RWPE2 (cell line): ENCODE measurements at regions not wholly inside any gene's neighbourhood (a gene's known extent, or its start where the extent isn't known, plus 50 kb on each side); places are given as distances from the start of the nearest gene placed in this dataset.

Source experiments
- ATAC-seq: fragments of 200-7000 bp; cut with Tn5 transposase; 3 replicates; pipeline ENCODE4 v1.9.1; 2021; ENCODE audit warnings: low read depth
- DNase-seq: peaks from one replicate; pipeline ENCODE4 v3.0.0-alpha.2; 2020; ENCODE audit warnings: low spot score
- H3K27ac ChIP-seq: fragments of 450-650 bp; 2 replicates; pipeline ENCODE4 v1.5.1; 2017; ENCODE audit warnings: mild to moderate bottlenecking; ENCODE audit not compliant: poor library complexity, severe bottlenecking
- H3K27me3 ChIP-seq: fragments of 250-450 bp; sonication (Bioruptor Pico); 2 replicates; pipeline ENCODE4 v1.5.1; 2021; ENCODE audit warnings: mild to moderate bottlenecking, moderate library complexity; ENCODE audit not compliant: insufficient read depth, poor library complexity, severe bottlenecking
- H3K36me3 ChIP-seq: fragments of 250-450 bp; sonication (Bioruptor Pico); 2 replicates; pipeline ENCODE4 v1.5.1; 2020; ENCODE audit warnings: low read depth, mild to moderate bottlenecking, moderate library complexity
- H3K4me1 ChIP-seq: fragments of 250-450 bp; sonication (Bioruptor Pico); 2 replicates; pipeline ENCODE4 v1.5.1; 2021; ENCODE audit warnings: mild to moderate bottlenecking, moderate library complexity; ENCODE audit not compliant: insufficient read depth, poor library complexity, severe bottlenecking
- H3K4me3 ChIP-seq: fragments of 250-450 bp; sonication (Bioruptor Pico); 2 replicates; pipeline ENCODE4 v1.5.1; 2021; ENCODE audit warnings: mild to moderate bottlenecking, moderate library complexity; ENCODE audit not compliant: severe bottlenecking
- H3K9me3 ChIP-seq: fragments of 250-450 bp; sonication (Bioruptor Pico); 2 replicates; pipeline ENCODE4 v1.5.1; 2021; ENCODE audit warnings: mild to moderate bottlenecking, moderate library complexity; ENCODE audit not compliant: severe bottlenecking
- TF ChIP-seq, protein P1 (sequence below): fragments of 450-650 bp; IDR thresholded peaks from one replicate; pipeline ENCODE4 v1.5.1; 2017; ENCODE audit warnings: mild to moderate bottlenecking, moderate library complexity; ENCODE audit not compliant: poor library complexity, severe bottlenecking

DNA sequence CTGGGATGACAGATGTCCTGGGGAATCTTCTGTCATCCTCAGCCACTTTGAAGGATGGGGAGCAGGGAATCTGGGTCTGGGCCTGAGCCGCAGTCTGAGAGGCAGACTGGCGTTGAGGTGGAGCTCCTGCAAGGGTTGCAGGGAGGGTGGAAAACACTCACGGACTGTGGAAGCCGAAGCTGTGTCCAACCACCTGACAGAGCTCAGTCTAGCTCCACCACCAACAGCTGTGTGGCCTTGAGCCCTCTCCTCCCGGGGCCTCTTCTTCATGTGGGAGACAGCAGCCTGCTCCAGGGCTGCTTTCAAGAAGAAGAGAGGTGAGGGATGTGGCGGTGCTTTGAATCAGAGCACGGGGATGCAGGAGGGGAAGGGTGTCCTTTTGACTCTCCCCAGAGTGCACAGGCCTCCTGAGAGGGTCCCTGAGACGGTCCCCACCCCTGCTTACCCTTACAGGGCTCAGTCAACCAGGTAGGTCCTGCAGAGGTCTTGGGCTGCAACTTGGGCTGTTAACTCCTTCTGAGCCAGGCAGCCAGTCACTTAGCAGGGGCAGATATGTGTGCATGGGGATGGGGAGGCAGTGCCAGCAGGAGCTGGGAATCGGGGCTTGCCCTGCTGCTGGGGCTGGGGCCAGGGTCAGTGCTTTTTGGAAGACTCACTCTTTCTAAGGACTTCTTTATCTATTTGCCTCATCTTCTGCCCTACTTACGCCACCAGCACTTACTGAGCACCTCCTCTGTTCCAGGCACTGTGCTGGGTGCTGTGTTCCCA lies 216.3 kb downstream of the PTPRU start:
- H3K27me3 ChIP-seq = no peaks in the 10 kb centered on the region
- no peaks in the 10 kb centered on the region for H3K4me1 ChIP-seq
- ATAC-seq (no peak), DNase-seq (no peak)
- H3K27ac ChIP-seq = no peak overlapping the region
- no peaks in the 10 kb centered on the region for H3K36me3 ChIP-seq
- no peaks in the 10 kb centered on the region for H3K9me3 ChIP-seq
- H3K4me3 ChIP-seq = no peak overlapping the region
- TF ChIP-seq, protein P1, sequence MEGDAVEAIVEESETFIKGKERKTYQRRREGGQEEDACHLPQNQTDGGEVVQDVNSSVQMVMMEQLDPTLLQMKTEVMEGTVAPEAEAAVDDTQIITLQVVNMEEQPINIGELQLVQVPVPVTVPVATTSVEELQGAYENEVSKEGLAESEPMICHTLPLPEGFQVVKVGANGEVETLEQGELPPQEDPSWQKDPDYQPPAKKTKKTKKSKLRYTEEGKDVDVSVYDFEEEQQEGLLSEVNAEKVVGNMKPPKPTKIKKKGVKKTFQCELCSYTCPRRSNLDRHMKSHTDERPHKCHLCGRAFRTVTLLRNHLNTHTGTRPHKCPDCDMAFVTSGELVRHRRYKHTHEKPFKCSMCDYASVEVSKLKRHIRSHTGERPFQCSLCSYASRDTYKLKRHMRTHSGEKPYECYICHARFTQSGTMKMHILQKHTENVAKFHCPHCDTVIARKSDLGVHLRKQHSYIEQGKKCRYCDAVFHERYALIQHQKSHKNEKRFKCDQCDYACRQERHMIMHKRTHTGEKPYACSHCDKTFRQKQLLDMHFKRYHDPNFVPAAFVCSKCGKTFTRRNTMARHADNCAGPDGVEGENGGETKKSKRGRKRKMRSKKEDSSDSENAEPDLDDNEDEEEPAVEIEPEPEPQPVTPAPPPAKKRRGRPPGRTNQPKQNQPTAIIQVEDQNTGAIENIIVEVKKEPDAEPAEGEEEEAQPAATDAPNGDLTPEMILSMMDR = no peak

DNA sequence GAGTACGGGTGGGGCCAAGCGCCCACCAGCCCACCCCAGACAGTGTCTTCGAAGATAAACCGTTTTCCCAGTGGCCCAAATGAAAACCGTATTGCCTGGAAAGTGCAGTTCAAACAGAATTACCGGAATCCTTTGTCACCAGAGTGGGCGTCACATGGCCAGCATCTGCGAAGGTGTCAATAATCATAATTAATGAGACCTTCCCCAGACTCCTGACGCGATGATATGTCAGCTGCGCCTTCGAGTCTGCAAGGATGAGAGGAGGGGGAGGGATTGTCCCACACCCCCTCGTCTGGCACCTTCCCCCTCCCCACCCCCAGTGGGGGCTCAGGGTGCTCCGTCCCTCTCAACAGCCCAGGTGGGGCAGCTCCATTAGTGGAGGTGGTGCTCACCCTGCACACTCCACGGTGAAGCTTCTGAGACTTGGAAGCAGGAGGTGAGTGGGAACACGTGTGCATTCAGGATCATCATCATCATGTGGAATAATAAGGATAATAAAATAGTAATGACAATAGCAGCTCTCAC lies 215.1 kb downstream of the PTPRU start:
- TF ChIP-seq, protein P1 = no peak
- H3K4me1 ChIP-seq = no peaks in the 10 kb centered on the region
- no peaks in the 10 kb centered on the region for H3K27me3 ChIP-seq
- no peaks in the 10 kb centered on the region for H3K36me3 ChIP-seq
- ATAC-seq (no peak), DNase-seq (no peak)
- H3K27ac ChIP-seq = no peak overlapping the region
- H3K9me3 ChIP-seq = no peaks in the 10 kb centered on the region
- H3K4me3 ChIP-seq = no peak overlapping the region

DNA sequence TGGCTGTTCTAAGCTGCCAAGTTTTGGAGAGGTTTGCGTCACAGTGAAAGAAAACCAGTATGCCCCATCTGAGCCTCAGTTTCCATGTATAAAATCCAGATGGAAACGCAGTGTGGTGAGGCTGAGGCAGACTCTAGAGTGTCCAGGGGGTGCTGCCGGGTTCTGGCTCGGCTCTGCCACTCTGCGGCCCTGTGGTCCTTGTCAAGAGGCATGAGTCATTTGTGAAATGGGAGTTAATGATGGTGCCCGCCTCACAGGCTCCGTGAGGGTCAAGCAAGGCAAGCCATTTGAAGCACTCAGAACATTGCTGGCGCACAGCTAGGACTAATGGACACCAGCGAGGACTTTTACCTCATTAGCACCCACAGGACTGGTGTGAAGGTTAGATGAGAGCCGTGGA lies 214.3 kb downstream of the PTPRU start:
- no peak for DNase-seq
- no peaks in the 10 kb centered on the region for H3K9me3 ChIP-seq
- no peaks in the 10 kb centered on the region for H3K36me3 ChIP-seq
- no peak overlapping the region for H3K4me3 ChIP-seq
- H3K27ac ChIP-seq = no peak overlapping the region
- no peak for ATAC-seq
- no peaks in the 10 kb centered on the region for H3K4me1 ChIP-seq
- H3K27me3 ChIP-seq = no peaks in the 10 kb centered on the region
- TF ChIP-seq, protein P1 = no peak

DNA sequence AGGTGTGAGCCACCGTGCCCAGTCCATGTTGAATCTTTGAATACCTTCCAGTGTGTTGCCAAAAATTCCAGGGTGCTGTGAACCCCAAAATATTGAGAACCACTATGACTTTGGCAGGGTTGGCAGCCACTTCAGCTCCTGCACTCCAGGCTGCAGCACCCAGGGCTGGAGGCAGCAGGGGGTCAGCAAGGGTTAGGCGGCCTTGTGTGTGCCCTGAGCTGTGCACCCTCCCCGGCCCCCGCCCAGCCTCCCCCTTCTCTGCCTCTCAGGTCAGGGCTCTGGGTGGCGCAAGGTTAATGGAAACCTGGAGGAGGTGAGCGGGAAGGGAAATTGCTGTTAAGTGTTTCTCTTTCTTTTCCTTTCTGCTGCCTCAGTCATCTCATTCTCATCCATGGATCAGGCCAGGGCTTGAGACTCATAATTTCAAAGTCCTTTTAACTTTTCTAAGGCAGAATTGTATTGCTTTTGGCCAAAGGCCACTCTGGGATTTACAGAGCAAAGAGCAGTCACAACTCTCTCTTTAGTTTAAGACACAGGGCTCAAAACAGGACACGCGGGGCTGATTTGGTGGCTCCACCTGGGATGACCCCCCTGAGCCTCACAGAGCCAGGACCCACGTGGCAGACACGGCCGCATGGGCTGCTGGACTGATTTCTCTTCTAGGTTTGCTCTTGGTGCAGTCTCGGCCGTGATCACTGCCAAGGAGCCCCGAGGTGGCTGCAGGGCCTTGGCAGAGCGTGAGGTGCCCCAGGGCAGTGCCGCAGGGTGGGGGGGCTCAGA lies 212.3 kb downstream of the PTPRU start:
- Histone ChIP-seq H3K27ac (no peak overlapping the region), H3K27me3 (no peaks in the 10 kb centered on the region), H3K36me3 (no peaks in the 10 kb centered on the region), H3K4me3 (no peak overlapping the region), H3K4me1 (no peaks in the 10 kb centered on the region), H3K9me3 (no peaks in the 10 kb centered on the region)
- TF ChIP-seq, protein P1 = no peak
- DNase-seq (no peak), ATAC-seq (no peak)
